Fibroblast of pulmonary artery (primary cell): ENCODE measurements at regions not wholly inside any gene's neighbourhood (a gene's known extent, or its start where the extent isn't known, plus 50 kb on each side); places are given as distances from the start of the nearest gene placed in this dataset.

Experiments used
- DNase-seq: peaks from one replicate; pipeline ENCODE4 v3.0.0-alpha.2; 2010; ENCODE audit warnings: low read depth
- H3K4me3 ChIP-seq: replicated peaks from 2 replicates; pipeline ENCODE4 v1.5.1; 2011; ENCODE audit warnings: low read depth, mild to moderate bottlenecking, control low read depth, low read length, moderate library complexity
- CTCF ChIP-seq: IDR thresholded peaks from 2 replicates; pipeline ENCODE4 v1.5.1; 2011; ENCODE audit warnings: mild to moderate bottlenecking, control low read depth, low read length, inconsistent platforms; ENCODE audit errors: missing control alignments

DNA sequence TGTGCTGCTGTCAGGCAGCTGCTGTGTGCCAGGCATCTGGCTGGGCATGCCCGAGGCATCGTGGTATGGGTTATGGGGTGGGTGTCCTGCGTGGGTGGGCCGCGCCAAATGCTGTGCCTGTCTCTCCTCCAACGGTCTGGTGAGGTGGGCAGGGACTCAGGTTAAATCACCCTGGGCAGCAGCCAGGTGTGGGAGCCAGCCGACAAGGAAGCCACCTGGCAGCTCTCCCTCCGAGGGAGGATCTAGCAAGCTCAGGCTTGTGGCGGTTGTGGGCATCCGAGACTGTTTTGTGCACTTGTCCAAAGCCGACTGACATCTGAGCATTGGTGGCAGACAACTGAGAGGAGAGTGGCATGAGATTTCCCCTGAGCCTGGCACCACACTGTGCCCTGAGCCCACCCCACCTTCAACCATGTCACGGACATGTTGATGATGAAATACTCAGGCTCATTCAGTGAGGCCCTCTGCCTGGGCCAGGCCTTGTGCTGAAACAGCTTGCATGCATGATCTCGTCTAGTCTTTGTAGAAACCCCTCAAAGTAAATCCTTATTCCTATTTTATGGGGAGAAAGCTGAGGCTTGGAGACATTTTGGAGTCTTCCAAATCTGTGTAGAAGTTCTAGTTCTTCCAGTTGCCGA lies 181.8 kb upstream of the MYL2 start:
- no peak for TF ChIP-seq CTCF
- no peak overlapping the region for H3K4me3 ChIP-seq
- DNase-seq = no peak

DNA sequence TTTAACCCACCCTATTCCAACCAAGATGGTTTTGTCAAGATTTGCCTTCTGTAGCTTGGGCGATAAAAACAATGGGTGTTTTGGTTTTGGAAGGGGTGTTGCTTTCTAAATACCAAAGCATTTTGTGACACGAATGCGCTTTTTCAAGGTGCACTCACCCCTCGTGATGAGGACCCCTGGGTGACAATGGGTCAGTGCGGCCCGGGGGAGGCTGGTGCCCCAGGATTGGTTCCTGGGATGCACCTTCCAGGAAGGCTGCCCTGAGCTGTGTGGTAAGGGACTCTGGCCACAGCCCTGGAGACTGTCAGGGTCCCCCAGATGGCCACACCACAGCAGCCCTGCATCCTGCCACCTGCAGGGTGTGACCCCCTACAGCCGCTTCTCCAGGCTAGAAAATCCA lies 180.6 kb upstream of the MYL2 start:
- H3K4me3 ChIP-seq = no peak overlapping the region
- DNase-seq = no peak
- no peak for TF ChIP-seq CTCF

DNA sequence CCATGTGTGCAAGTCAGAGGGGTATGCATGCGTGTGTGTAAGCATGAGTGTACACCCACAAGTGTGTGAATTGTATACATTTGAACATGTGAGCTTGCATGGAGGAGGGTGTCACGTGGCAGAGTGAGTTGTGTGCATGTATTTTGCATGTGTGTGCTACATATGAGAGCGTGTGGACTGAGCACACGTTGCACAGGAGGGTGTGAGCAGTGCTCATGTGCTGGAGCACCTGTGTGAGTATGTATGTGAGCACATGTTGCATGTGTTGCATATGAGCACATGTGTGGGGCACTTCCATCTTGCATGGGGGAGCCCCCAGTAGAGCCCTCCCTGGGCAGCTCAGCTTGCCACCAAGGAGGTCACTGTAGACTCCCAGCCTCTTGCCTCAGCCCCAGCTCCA lies 180.2 kb upstream of the MYL2 start:
- DNase-seq = no peak
- TF ChIP-seq CTCF = no peak
- no peak overlapping the region for H3K4me3 ChIP-seq

- no peak for DNase-seq
- no peak overlapping the region for H3K4me3 ChIP-seq
- TF ChIP-seq CTCF = no peak
These were observed 179.6 kb upstream of the MYL2 start for GRCh38 chr12:111100003-111100402.

- no peak for DNase-seq
- TF ChIP-seq CTCF = no peak
- H3K4me3 ChIP-seq = no peak overlapping the region
These were observed 178.8 kb upstream of the MYL2 start for GRCh38 chr12:111099186-111099585.

GRCh38 chr12:111094157-111095010 lies 174.0 kb upstream of the MYL2 start:
- no peak for DNase-seq
- no peak for TF ChIP-seq CTCF
- no peak overlapping the region for H3K4me3 ChIP-seq
